Common myeloid progenitor, CD34-positive (primary cell): ENCODE measurements at regions not wholly inside any gene's neighbourhood (a gene's known extent, or its start where the extent isn't known, plus 50 kb on each side); places are given as distances from the start of the nearest gene placed in this dataset.
"Not testable (repeated sequence)": the region's sequence is repeated elsewhere in the genome, so short reads cannot be mapped to it uniquely, and the experiment has no call there.

Source experiments
- CTCF ChIA-PET: fragments of 350-600 bp; sonication (Branson Sonifier 250); formaldehyde crosslinking; loops from one replicate; lab custom pipeline; 2021; ENCODE audit warnings: antibody characterized with exemption; lab: Charles Lee
- POLR2A ChIA-PET: fragments of 350-600 bp; sonication (Branson Sonifier 250); formaldehyde crosslinking; loops from one replicate; lab custom pipeline; 2021; ENCODE audit warnings: antibody characterized with exemption; lab: Charles Lee
- DNase-seq, 3 donors: peaks; one replicate each; pipeline versions ENCODE4 v3.0.0 to v3.0.0-alpha.2; 2013
- H3K27ac ChIP-seq, 2 experiments: 1 replicate in 1 of 2; 2 replicates in 1 of 2; pipeline ENCODE4 v1.7.0; 2013; ENCODE audit warnings: inconsistent platforms in 2 of 2, low read length in 2 of 2, mild to moderate bottlenecking in 2 of 2, low read depth in 1 of 2, moderate library complexity in 1 of 2; ENCODE audit not compliant: severe bottlenecking in 2 of 2, insufficient read depth in 1 of 2, poor library complexity in 1 of 2
- H3K27me3 ChIP-seq, 5 experiments: replicated peaks in 2 of 5; 1 replicate in 3 of 5; 2 replicates in 2 of 5; pipeline versions ENCODE4 v1.6.1 to v1.7.0; 2013; ENCODE audit warnings: low read length in 4 of 5, mild to moderate bottlenecking in 2 of 5, moderate library complexity in 2 of 5, inconsistent platforms in 1 of 5; ENCODE audit not compliant: insufficient read depth in 5 of 5, control insufficient read depth in 4 of 5
- H3K36me3 ChIP-seq, 4 experiments: 1 replicate in 2 of 4; 2 replicates in 2 of 4; pipeline versions ENCODE4 v1.6.1 to v1.7.0; 2013; ENCODE audit warnings: low read length in 3 of 4, control low read depth in 1 of 4, mild to moderate bottlenecking in 1 of 4; ENCODE audit not compliant: control insufficient read depth in 4 of 4, insufficient read depth in 4 of 4
- H3K4me1 ChIP-seq, 4 experiments: 1 replicate in 3 of 4; 2 replicates in 1 of 4; pipeline versions ENCODE4 v1.6.1 to v1.7.1; 2013; ENCODE audit warnings: low read length in 3 of 4, mild to moderate bottlenecking in 3 of 4, control low read depth in 1 of 4, inconsistent platforms in 1 of 4, moderate library complexity in 1 of 4; ENCODE audit not compliant: control insufficient read depth in 4 of 4, insufficient read depth in 4 of 4; ENCODE audit errors: control extremely low read depth in 1 of 4
- H3K4me3 ChIP-seq, 7 experiments: 1 replicate in 4 of 7; 2 replicates in 3 of 7; pipeline versions ENCODE4 v1.5.1 to v1.7.0; 2013; ENCODE audit warnings: mild to moderate bottlenecking in 7 of 7, low read length in 6 of 7, moderate library complexity in 6 of 7, inconsistent platforms in 2 of 7, low read depth in 2 of 7, control low read depth in 1 of 7; ENCODE audit not compliant: insufficient read depth in 4 of 7, control insufficient read depth in 1 of 7; ENCODE audit errors: extremely low read depth in 1 of 7
- H3K9me3 ChIP-seq, 5 experiments: 1 replicate in 4 of 5; 2 replicates in 1 of 5; pipeline versions ENCODE4 v1.6.1 to v1.7.1; 2013; ENCODE audit warnings: low read length in 4 of 5, mild to moderate bottlenecking in 2 of 5, inconsistent platforms in 1 of 5, low read depth in 1 of 5, moderate library complexity in 1 of 5; ENCODE audit not compliant: control insufficient read depth in 4 of 5, insufficient read depth in 2 of 5; ENCODE audit errors: control extremely low read depth in 1 of 5
- WGBS: methylation state at CpG from one replicate; pipeline ENCODE4 v1.1.5; 2013; ENCODE audit not compliant: insufficient coverage; 5-methylcytosine and 5-hydroxymethylcytosine counted together

DNA sequence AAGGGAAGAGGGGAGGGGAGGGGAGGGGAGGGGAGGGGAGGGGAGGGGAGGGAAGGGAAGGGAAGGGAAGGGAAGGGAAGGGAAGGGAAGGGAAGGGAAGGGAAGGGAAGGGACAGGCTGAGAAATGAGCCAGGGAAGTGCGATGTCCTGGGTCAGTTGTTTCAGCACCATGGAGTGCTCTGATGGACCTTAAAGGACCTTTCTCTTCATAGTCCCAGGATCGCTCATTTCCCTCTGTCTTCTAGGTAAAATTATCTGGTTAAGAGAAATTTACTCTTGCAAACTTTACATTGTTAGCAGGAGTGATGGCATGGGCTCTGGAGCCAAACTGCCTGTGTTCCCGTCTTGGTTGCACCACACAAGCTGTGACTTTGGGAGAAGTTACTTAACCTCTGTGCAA lies 357.8 kb downstream of the MATN1 start:
- no peaks in the 10 kb centered on the region for H3K36me3 ChIP-seq
- CTCF ChIA-PET = interaction anchor here (1.0 kb wide), 1 partner anchor 15 kb away, joined by 5 read pairs; no protein-coding TSS in a partner anchor
- H3K27ac ChIP-seq = no peak overlapping the region
- no peak for DNase-seq
- no peaks in the 10 kb centered on the region for H3K4me1 ChIP-seq
- no peaks in the 10 kb centered on the region for H3K9me3 ChIP-seq
- no peak overlapping the region for H3K4me3 ChIP-seq
- POLR2A ChIA-PET = interaction anchor here (1.0 kb wide), 1 partner anchor 14 kb away, joined by 5 read pairs; no protein-coding TSS in a partner anchor
- H3K27me3 ChIP-seq = peaks cover 0 to 21% (median 0%) of the 10 kb centered on the region in 5 experiments
- whole genome bisulfite sequencing = 86% methylated on average over 1 of the region's 3 CpGs

DNA sequence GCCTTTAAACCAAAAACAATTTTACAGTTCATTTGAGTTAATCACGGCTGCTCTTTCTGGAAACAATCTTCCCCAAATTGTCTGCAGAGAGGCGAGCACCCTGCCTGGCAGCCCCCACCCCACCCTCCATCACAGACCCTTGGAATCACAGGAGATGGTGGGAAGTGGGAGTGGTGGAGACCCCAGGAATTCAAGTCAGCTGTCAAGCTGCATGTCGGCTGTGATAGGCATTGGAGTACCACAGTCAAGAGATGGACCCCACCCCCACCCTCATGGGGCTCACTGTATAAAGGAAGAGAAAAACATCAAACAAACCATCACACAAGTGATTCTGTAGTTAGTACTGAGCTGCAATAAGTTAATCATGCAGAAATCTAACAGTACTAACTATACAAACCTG lies 360.4 kb downstream of the MATN1 start:
- Histone ChIP-seq H3K4me1 (no peaks in the 10 kb centered on the region), H3K4me3 (no peak overlapping the region), H3K36me3 (no peaks in the 10 kb centered on the region), H3K27ac (no peak overlapping the region), H3K9me3 (no peaks in the 10 kb centered on the region), H3K27me3 (peaks cover 0 to 24% (median 0%) of the 10 kb centered on the region in 5 experiments)
- WGBS = no CpG with 5 or more reads among the region's 3 CpGs
- DNase-seq = no peak
- CTCF ChIA-PET = no interaction called here
- POLR2A ChIA-PET = no interaction called here

DNA sequence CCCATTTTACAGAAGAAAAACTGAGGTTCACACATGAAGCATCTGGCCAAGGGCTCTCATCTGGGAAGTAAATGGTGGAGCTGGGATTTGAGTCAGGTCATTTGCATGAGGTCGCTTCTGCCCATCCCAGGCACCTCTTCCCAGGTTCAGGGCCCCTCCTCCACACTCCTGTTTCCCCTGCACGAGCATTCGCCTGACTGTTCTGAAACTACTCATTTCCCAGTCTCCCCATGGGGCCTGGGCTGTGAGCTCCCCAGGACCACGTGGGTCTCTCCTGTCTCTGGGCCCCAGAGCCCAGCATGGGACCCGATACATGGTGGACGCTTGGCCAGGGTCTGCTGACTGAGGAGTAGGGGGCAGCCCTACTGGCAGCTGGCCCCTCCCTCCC lies 360.8 kb downstream of the MATN1 start:
- 70% methylated on average over 3 of the region's 6 CpGs for whole genome bisulfite sequencing

DNA sequence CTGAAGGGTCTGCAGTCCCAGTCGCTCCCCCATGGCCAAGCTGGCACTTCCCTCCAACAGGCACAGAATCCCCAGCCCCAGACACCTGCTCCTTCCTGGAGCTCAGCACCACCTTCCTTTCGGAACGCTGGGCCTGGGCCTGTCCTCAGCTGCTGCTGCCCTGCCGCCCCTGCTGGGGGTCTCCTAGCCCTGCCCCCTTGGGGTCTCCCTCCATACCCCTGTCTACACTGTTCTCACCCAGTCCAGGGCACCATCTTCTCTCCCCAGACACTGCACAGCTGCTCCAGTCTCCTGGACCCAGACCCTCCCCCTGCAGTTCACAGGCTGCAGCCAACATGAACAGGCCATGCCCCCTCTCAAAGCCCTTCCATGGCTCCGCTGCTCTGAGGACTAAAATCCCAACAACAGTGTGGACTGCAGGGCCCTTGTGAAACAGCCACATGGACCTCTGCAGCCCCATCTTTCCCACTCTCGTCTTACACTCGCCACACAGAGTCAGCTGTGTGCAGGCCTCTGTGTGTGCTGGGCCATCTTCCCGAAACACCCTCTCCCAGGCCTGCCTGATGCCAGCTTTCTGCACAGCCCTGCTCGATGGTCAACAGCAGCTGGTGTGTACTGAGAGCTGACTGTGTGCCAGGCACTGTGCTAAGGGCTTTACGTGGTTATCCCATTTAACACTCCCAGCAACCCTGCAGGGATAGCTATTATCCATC lies 361.3 kb downstream of the MATN1 start:
- POLR2A ChIA-PET, CTCF ChIA-PET, DNase-seq: not testable (repeated sequence)

More for the DNA sequence above, 360.8 kb downstream of the MATN1 start:
- H3K9me3 ChIP-seq = no peaks in the 10 kb centered on the region
- H3K4me1 ChIP-seq = no peaks in the 10 kb centered on the region
- H3K27me3 ChIP-seq = peaks cover 0 to 24% (median 0%) of the 10 kb centered on the region in 5 experiments
- ChIA-PET POLR2A (no interaction called here), CTCF (no interaction called here)
- no peak for DNase-seq
- no peak overlapping the region for H3K27ac ChIP-seq
- H3K4me3 ChIP-seq = no peak overlapping the region
- H3K36me3 ChIP-seq = no peaks in the 10 kb centered on the region

DNA sequence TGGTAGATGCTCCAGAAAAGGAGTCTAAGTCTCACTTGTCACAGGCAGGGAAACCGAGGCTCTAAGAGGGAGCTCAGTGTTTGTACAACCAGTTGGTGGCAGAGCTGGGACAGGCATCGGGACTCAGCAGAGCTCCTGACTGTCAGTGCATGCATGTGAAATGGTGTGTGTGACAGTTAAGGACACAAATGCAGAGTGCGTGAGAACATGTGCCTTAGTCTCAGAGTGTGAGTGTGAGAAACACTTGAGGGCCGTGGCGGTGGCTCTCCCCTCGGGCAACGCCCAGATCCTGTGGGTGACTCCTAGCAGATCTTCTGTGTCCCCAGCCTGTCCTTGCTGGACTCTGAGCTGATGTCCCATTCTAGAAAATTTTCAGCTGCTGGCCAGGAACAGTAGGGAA lies 362.6 kb downstream of the MATN1 start:
- 78% methylated on average over 7 of the region's 7 CpGs for WGBS
- ChIA-PET CTCF (no interaction called here), POLR2A (no interaction called here)
- no peaks in the 10 kb centered on the region for H3K4me1 ChIP-seq
- DNase-seq = no peak
- peaks cover 0 to 23% (median 0%) of the 10 kb centered on the region in 5 experiments for H3K27me3 ChIP-seq
- H3K27ac ChIP-seq = no peak overlapping the region
- H3K36me3 ChIP-seq = no peaks in the 10 kb centered on the region
- H3K4me3 ChIP-seq = no peak overlapping the region
- H3K9me3 ChIP-seq = no peaks in the 10 kb centered on the region

More for the DNA sequence above, 361.3 kb downstream of the MATN1 start:
- H3K4me3 ChIP-seq, H3K9me3 ChIP-seq, H3K4me1 ChIP-seq, H3K36me3 ChIP-seq, H3K27ac ChIP-seq: not testable (repeated sequence)
- peaks cover 0 to 24% (median 0%) of the 10 kb centered on the region in 5 experiments for H3K27me3 ChIP-seq
- WGBS = 85% methylated on average over 7 of the region's 10 CpGs

DNA sequence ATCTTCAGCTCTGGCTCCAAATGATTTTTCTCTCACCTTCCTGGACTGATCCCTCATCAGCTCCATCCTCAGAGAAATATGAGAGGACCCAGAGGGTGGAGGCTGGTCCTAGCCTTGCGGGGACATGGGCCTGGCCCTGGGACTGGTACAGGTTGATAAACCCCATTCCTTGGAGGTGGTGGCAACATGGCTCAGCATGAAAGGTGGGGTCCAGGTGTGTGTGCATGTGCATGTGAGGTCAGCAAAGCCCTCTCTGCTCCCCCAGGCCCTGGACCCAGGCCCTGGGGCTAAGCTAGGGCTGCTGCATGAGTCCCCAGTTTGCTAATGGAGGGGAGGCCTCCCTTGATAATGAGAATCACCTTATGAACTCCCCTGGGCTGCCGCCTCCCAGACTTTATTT lies 363.1 kb downstream of the MATN1 start:
- POLR2A ChIA-PET = no interaction called here
- no peak for DNase-seq
- 100% methylated on average over 1 of the region's 2 CpGs for WGBS
- no peak overlapping the region for H3K27ac ChIP-seq
- CTCF ChIA-PET = interaction anchor here (1.1 kb wide), 1 partner anchor 20 kb away, joined by 4 read pairs; no protein-coding TSS in a partner anchor
- H3K4me3 ChIP-seq = no peak overlapping the region
- H3K27me3 ChIP-seq = peaks cover 0 to 21% (median 0%) of the 10 kb centered on the region in 5 experiments
- H3K4me1 ChIP-seq = no peaks in the 10 kb centered on the region
- H3K36me3 ChIP-seq = no peaks in the 10 kb centered on the region
- no peaks in the 10 kb centered on the region for H3K9me3 ChIP-seq

DNA sequence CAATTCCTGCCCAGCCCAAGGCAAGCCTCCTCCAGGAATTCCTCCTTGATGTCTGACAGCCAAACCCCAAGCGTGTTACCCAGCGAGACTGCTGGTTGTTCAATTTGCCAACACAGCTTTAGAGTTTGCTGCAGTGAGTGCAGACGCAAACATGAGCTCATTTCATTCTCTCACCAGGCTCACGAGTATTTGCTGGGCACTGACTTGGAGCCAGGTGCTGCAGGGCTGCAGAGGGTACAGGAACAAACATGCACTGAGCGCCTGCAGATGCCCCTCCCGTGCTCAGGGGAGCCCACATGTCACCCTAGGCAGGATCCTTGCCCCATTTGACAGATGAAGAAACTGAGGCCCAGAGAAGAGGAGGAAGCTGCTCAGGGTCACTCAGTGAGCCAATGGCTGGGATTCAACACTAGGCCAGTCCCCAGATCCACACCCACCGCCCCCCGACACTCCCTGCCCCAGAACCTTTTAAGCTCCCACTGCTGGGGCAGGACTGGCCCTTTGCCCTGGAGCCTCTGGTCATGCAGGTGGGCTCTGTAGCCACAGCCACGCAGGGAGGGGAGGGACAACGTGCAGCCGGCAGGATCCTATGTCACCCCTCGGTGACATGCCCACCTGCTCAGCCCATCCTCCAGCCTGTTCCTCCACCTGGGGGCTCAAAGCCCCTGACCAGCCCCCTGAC lies 363.7 kb downstream of the MATN1 start:
- H3K27ac ChIP-seq = no peak overlapping the region
- H3K4me1 ChIP-seq = no peaks in the 10 kb centered on the region
- H3K4me3 ChIP-seq = no peak overlapping the region
- peaks cover 0 to 18% (median 0%) of the 10 kb centered on the region in 5 experiments for H3K27me3 ChIP-seq
- ChIA-PET POLR2A (no interaction called here), CTCF (interaction anchor here (1.1 kb wide), 1 partner anchor 21 kb away, joined by 4 read pairs; no protein-coding TSS in a partner anchor)
- WGBS = 87% methylated on average over 9 of the region's 12 CpGs
- DNase-seq = no peak
- H3K36me3 ChIP-seq = no peaks in the 10 kb centered on the region
- no peaks in the 10 kb centered on the region for H3K9me3 ChIP-seq
